CD4-positive, alpha-beta memory T cell (primary cell): ENCODE measurements at regions not wholly inside any gene's neighbourhood (a gene's known extent, or its start where the extent isn't known, plus 50 kb on each side); places are given as distances from the start of the nearest gene placed in this dataset.

Experiments
- CTCF ChIA-PET: fragments of 350-600 bp; sonication (Branson Sonifier 250); formaldehyde crosslinking; loops from one replicate; lab custom pipeline; 2021; ENCODE audit warnings: inconsistent platforms; ENCODE audit not compliant: partially characterized antibody; lab: Charles Lee
- POLR2A ChIA-PET: fragments of 350-600 bp; sonication (Branson Sonifier 250); formaldehyde crosslinking; loops from one replicate; lab custom pipeline; 2021; ENCODE audit not compliant: partially characterized antibody; lab: Charles Lee
- DNase-seq, 5 donors: peaks; one replicate each; pipeline versions ENCODE4 v3.0.0 to v3.0.0-alpha.2; 2020 to 2022; ENCODE audit warnings: mixed read lengths in 1 of 5
- H3K27ac ChIP-seq: one replicate; pipeline ENCODE4 v1.7.0; 2013; ENCODE audit warnings: low read depth, low read length
- H3K27me3 ChIP-seq: 2 replicates; pipeline ENCODE4 v1.7.0; 2013; ENCODE audit warnings: mild to moderate bottlenecking, low read length, moderate library complexity; ENCODE audit not compliant: insufficient read depth
- H3K36me3 ChIP-seq: 2 replicates; pipeline ENCODE4 v1.7.0; 2013; ENCODE audit warnings: mild to moderate bottlenecking, low read length, moderate library complexity; ENCODE audit not compliant: insufficient read depth
- H3K4me1 ChIP-seq: 2 replicates; pipeline ENCODE4 v1.7.0; 2013; ENCODE audit warnings: mild to moderate bottlenecking, low read length, moderate library complexity; ENCODE audit not compliant: insufficient read depth
- H3K4me3 ChIP-seq, 2 donors: one replicate each; pipeline ENCODE4 v1.7.0; 2013; ENCODE audit warnings: low read length in 2 of 2, mild to moderate bottlenecking in 1 of 2
- H3K9me3 ChIP-seq, 2 donors: one replicate each; pipeline ENCODE4 v1.7.0; 2013; ENCODE audit warnings: low read length in 2 of 2, control low read depth in 1 of 2; ENCODE audit not compliant: control insufficient read depth in 1 of 2
- H3K27ac Mint-ChIP-seq, 7 donors: one replicate each; pipeline ENCODE4 v1.8.0; 2020 to 2021; ENCODE audit warnings: mixed read lengths in 7 of 7, mild to moderate bottlenecking in 6 of 7, inconsistent platforms in 3 of 7, moderate library complexity in 3 of 7
- H3K27me3 Mint-ChIP-seq, 2 donors: one replicate each; pipeline ENCODE4 v1.8.0; 2020 to 2021; ENCODE audit warnings: mixed read lengths in 2 of 2
- H3K36me3 Mint-ChIP-seq, 2 donors: one replicate each; pipeline ENCODE4 v1.8.0; 2020 to 2021; ENCODE audit warnings: mixed read lengths in 2 of 2, inconsistent platforms in 1 of 2, mild to moderate bottlenecking in 1 of 2
- H3K4me1 Mint-ChIP-seq, 4 donors: one replicate each; pipeline ENCODE4 v1.8.0; 2020 to 2021; ENCODE audit warnings: mixed read lengths in 4 of 4, mild to moderate bottlenecking in 1 of 4
- H3K4me3 Mint-ChIP-seq, 8 donors: one replicate each; pipeline ENCODE4 v1.8.0; 2020 to 2021; ENCODE audit warnings: mixed read lengths in 8 of 8, mild to moderate bottlenecking in 7 of 8, moderate library complexity in 6 of 8, inconsistent platforms in 3 of 8
- H3K9me3 Mint-ChIP-seq, 8 donors: one replicate each; pipeline ENCODE4 v1.8.0; 2020 to 2021; ENCODE audit warnings: mixed read lengths in 8 of 8, mild to moderate bottlenecking in 5 of 8, inconsistent platforms in 3 of 8, moderate library complexity in 1 of 8
- intact Hi-C: fragments of 100-400 bp; cut with micrococcal nuclease; formaldehyde crosslinking; loops from one replicate; pipeline ENCODE4 v1.15.1; 2023

GRCh38 chrX:125108921-125109320 is 210.8 kb upstream of the TEX13C start:
- H3K9me3 ChIP-seq = no peaks in the 10 kb centered on the region
- H3K27ac Mint-ChIP-seq = no peak overlapping the region
- DNase-seq = no peak
- CTCF ChIA-PET = no interaction called here
- no peak overlapping the region for H3K4me3 Mint-ChIP-seq
- H3K27me3 Mint-ChIP-seq = peaks cover 3 to 4% of the 10 kb centered on the region in 2 donors
- no peaks in the 10 kb centered on the region for H3K27me3 ChIP-seq
- no peak overlapping the region for H3K4me3 ChIP-seq
- H3K4me1 Mint-ChIP-seq = no peaks in the 10 kb centered on the region
- no peaks in the 10 kb centered on the region for H3K4me1 ChIP-seq
- H3K36me3 Mint-ChIP-seq = no peaks in the 10 kb centered on the region
- intact Hi-C loops = no loop called here
- H3K36me3 ChIP-seq = no peaks in the 10 kb centered on the region
- H3K27ac ChIP-seq = no peak overlapping the region
- POLR2A ChIA-PET = no interaction called here
- H3K9me3 Mint-ChIP-seq = peaks cover 0 to 1% (median 0%) of the 10 kb centered on the region in 8 donors

- DNase-seq = peak in 1 of 5 donors; percentile 4
- ChIA-PET CTCF (interaction anchor here (2.5 kb wide), 1 partner anchor 725 kb away, joined by 21 read pairs; no protein-coding TSS in a partner anchor), POLR2A (no interaction called here)
- Histone ChIP-seq H3K4me1 (no peaks in the 10 kb centered on the region), H3K27me3 (no peaks in the 10 kb centered on the region), H3K36me3 (no peaks in the 10 kb centered on the region), H3K4me3 (no peak overlapping the region), H3K27ac (no peak overlapping the region), H3K9me3 (no peaks in the 10 kb centered on the region)
- no peaks in the 10 kb centered on the region for H3K36me3 Mint-ChIP-seq
- H3K27ac Mint-ChIP-seq = no peak overlapping the region
- no peak overlapping the region for H3K4me3 Mint-ChIP-seq
- peaks cover 0 to 1% of the 10 kb centered on the region in 2 donors for H3K27me3 Mint-ChIP-seq
- H3K4me1 Mint-ChIP-seq = no peaks in the 10 kb centered on the region
- H3K9me3 Mint-ChIP-seq = peaks cover 0 to 3% (median 2%) of the 10 kb centered on the region in 8 donors
- intact Hi-C loops = loop anchor here (1.0 to 5.0 kb wide), 3 partner anchors 725 to 1169 kb away; partner anchors contain the start of gene STAG2
Measured at GRCh38 chrX:125131164-125131563, 188.5 kb upstream of the TEX13C start.

- Mint-ChIP-seq H3K4me3 (no peak overlapping the region), H3K4me1 (no peaks in the 10 kb centered on the region), H3K9me3 (peaks cover 0 to 3% (median 2%) of the 10 kb centered on the region in 8 donors), H3K36me3 (no peaks in the 10 kb centered on the region), H3K27ac (no peak overlapping the region), H3K27me3 (no peaks in the 10 kb centered on the region)
- DNase-seq = peak in 2 of 5 donors; percentile 1 to 2
- CTCF ChIA-PET = interaction anchor here (2.5 kb wide), 1 partner anchor 726 kb away, joined by 21 read pairs; no protein-coding TSS in a partner anchor
- no peak overlapping the region for H3K4me3 ChIP-seq
- POLR2A ChIA-PET = no interaction called here
- intact Hi-C loops = loop anchor here (2.0 to 5.0 kb wide), 3 partner anchors 539 to 1170 kb away; partner anchors contain the start of gene STAG2
- H3K36me3 ChIP-seq = no peaks in the 10 kb centered on the region
- no peak overlapping the region for H3K27ac ChIP-seq
- no peaks in the 10 kb centered on the region for H3K27me3 ChIP-seq
- no peaks in the 10 kb centered on the region for H3K4me1 ChIP-seq
- no peaks in the 10 kb centered on the region for H3K9me3 ChIP-seq
Measured at GRCh38 chrX:125132274-125132673, 187.4 kb upstream of the TEX13C start.

GRCh38 chrX:125137521-125137920 is 182.2 kb upstream of the TEX13C start:
- POLR2A ChIA-PET = no interaction called here

DNA sequence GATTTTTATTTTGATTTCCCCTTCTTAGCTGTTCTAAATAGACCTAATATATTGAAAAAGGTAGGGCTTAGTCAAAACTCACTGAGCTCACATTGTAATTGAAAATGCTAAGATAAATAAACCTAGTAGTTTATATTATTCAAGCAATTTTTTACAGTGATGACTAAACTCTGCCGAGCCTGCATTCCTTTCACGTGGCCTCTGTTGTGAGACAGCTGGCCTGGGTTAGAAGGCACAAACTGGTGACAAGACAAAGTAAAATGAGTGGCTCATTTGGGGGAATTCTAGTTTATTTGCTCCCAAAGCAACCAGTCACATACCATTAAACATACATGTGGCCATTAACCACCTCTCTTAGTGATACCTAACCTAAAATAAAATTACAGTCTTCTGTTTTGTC is 169.4 kb upstream of the TEX13C start:
- no peaks in the 10 kb centered on the region for H3K36me3 Mint-ChIP-seq

More at GRCh38 chrX:125137521-125137920, 182.2 kb upstream of the TEX13C start:
- DNase-seq = no peak
- Mint-ChIP-seq H3K27me3 (no peaks in the 10 kb centered on the region), H3K36me3 (no peaks in the 10 kb centered on the region), H3K4me3 (no peak overlapping the region), H3K4me1 (no peaks in the 10 kb centered on the region), H3K9me3 (peaks cover 0 to 1% (median 0%) of the 10 kb centered on the region in 8 donors), H3K27ac (no peak overlapping the region)
- H3K4me3 ChIP-seq = no peak overlapping the region
- no peaks in the 10 kb centered on the region for H3K9me3 ChIP-seq
- intact Hi-C loops = no loop called here
- CTCF ChIA-PET = no interaction called here
- no peaks in the 10 kb centered on the region for H3K4me1 ChIP-seq
- H3K36me3 ChIP-seq = no peaks in the 10 kb centered on the region
- H3K27me3 ChIP-seq = no peaks in the 10 kb centered on the region
- H3K27ac ChIP-seq = no peak overlapping the region

GRCh38 chrX:125151146-125151545 is 168.5 kb upstream of the TEX13C start:
- no peaks in the 10 kb centered on the region for H3K4me1 ChIP-seq
- no peaks in the 10 kb centered on the region for H3K9me3 ChIP-seq
- Mint-ChIP-seq H3K4me3 (no peak overlapping the region), H3K36me3 (no peaks in the 10 kb centered on the region), H3K27ac (no peak overlapping the region), H3K4me1 (no peaks in the 10 kb centered on the region), H3K9me3 (no peaks in the 10 kb centered on the region), H3K27me3 (no peaks in the 10 kb centered on the region)
- no peak for DNase-seq
- H3K27me3 ChIP-seq = no peaks in the 10 kb centered on the region
- intact Hi-C loops = no loop called here
- ChIA-PET POLR2A (no interaction called here), CTCF (no interaction called here)
- no peak overlapping the region for H3K27ac ChIP-seq
- H3K4me3 ChIP-seq = no peak overlapping the region
- H3K36me3 ChIP-seq = no peaks in the 10 kb centered on the region

More for the DNA sequence above, 169.4 kb upstream of the TEX13C start:
- Histone ChIP-seq H3K36me3 (no peaks in the 10 kb centered on the region), H3K4me1 (no peaks in the 10 kb centered on the region), H3K9me3 (no peaks in the 10 kb centered on the region), H3K27ac (no peak overlapping the region), H3K4me3 (no peak overlapping the region), H3K27me3 (no peaks in the 10 kb centered on the region)
- Mint-ChIP-seq H3K27me3 (no peaks in the 10 kb centered on the region), H3K4me1 (no peaks in the 10 kb centered on the region), H3K4me3 (no peak overlapping the region), H3K27ac (no peak overlapping the region), H3K9me3 (no peaks in the 10 kb centered on the region)
- ChIA-PET CTCF (no interaction called here), POLR2A (no interaction called here)
- intact Hi-C loops = no loop called here
- no peak for DNase-seq

- H3K4me3 ChIP-seq = no peak overlapping the region
- Mint-ChIP-seq H3K4me3 (no peak overlapping the region), H3K27me3 (no peaks in the 10 kb centered on the region), H3K27ac (no peak overlapping the region), H3K4me1 (no peaks in the 10 kb centered on the region), H3K36me3 (no peaks in the 10 kb centered on the region), H3K9me3 (no peaks in the 10 kb centered on the region)
- ChIA-PET CTCF (no interaction called here), POLR2A (no interaction called here)
- no peaks in the 10 kb centered on the region for H3K27me3 ChIP-seq
- H3K27ac ChIP-seq = no peak overlapping the region
- no peaks in the 10 kb centered on the region for H3K4me1 ChIP-seq
- no peaks in the 10 kb centered on the region for H3K9me3 ChIP-seq
- H3K36me3 ChIP-seq = no peaks in the 10 kb centered on the region
- intact Hi-C loops = no loop called here
- no peak for DNase-seq
Measured at GRCh38 chrX:125152011-125152410, 167.7 kb upstream of the TEX13C start.
